ENCODE measurements at regions not wholly inside any gene's neighbourhood (a gene's known extent, or its start where the extent isn't known, plus 50 kb on each side); places are given as distances from the start of the nearest gene placed in this dataset.

- no peak for TF ChIP-seq POLR2AphosphoS5 (IDR thresholded peaks at IDR 0.05; ENCODE audit: low read depth, low read length)
- no peak for TF ChIP-seq POLR2A (IDR thresholded peaks at IDR 0.05; ENCODE audit: low read depth, low read length)
- TF ChIP-seq TAF1 (IDR thresholded peaks at IDR 0.05; ENCODE audit: borderline replicate concordance, low read depth, low read length), result no peak
These were observed 182.4 kb upstream of the TOM1L1 start for GRCh38 chr17:54718286-54718685.

Measured in GM12892 (cell line).